Stimulated activated CD4-positive, alpha-beta T cell treated with anti-CD3 and anti-CD28 coated beads, Interleukin-1b, Interleukin-23, amount 100 ng/mL, for 4 hours (primary cell): ENCODE measurements at regions not wholly inside any gene's neighbourhood (a gene's known extent, or its start where the extent isn't known, plus 50 kb on each side); places are given as distances from the start of the nearest gene placed in this dataset.
"Not testable (repeated sequence)": the region's sequence is repeated elsewhere in the genome, so short reads cannot be mapped to it uniquely, and the experiment has no call there.

ENCODE experiments used
- DNase-seq, 2 donors: peaks; one replicate each; pipeline ENCODE4 v3.0.0-alpha.2; 2020; ENCODE audit warnings: low read depth in 2 of 2

- no peak for DNase-seq
Measured at GRCh38 chr22:47914481-47915097, 1152.1 kb downstream of the TBC1D22A start.

DNA sequence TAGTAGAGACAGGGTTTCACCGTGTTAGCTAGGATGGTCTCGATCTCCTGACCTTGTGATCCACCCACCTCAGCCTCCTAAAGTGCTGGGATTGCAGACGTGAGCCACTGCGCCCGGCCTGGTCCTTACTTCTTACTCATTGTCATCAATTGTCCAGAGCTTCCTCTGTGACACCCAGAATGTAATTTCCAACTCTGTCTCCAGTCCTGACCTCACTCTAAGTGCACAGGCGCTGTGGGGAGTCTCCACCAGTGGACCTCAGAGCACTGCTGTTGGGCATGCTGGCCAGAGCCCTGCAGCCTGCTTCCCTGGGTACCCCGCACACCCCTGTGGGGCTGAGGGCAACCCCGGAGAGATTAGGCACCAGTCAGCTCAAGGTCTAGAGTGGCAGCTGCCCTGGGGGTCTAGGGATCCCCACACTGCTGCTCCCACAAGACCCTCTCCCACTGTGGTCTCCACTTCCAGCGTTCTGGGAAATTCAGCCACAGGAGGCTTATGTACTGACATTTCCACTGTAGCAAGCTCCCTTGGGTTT is 1140.3 kb downstream of the TBC1D22A start:
- DNase-seq, result no peak

DNA sequence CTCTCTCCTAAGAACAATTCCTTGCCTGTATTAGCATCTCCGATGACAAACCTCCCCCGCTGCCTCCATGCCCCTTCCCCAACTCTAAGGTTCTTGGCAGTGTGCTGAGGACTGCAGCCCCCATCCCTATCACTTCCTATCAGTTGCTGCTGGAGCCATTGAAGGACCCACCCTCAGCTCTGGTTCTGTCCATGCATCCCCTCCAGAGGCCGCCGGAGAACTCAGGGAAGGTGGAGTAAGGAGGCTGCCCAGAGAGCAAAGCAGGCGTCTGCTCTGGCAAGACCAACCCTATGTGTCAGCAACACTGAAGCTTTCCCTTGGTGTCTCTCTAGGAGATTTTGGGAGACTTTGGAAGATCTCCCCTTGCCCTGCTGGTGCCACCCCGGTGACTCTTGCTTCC is 1139.5 kb downstream of the TBC1D22A start:
- DNase-seq, result no peak

DNA sequence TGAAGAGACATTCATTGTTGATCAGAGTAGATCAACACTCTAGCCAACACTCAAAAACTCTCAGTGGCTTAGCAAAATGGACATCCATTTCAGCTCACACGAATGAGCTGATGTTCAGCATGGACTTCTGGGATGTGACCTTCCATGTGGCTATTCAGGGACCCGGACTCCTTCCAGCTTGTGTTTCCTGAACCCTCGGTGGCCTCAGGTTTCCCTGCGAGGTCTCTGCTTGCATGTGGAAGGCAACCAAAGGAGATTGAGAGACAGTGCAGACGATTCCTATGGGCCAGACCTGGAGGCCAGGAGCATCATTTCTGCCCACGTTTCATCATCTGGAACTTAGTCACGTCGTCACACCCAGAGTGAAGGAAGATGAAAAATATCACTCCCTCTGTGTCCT is 1137.4 kb downstream of the TBC1D22A start:
- no peak for DNase-seq

DNA sequence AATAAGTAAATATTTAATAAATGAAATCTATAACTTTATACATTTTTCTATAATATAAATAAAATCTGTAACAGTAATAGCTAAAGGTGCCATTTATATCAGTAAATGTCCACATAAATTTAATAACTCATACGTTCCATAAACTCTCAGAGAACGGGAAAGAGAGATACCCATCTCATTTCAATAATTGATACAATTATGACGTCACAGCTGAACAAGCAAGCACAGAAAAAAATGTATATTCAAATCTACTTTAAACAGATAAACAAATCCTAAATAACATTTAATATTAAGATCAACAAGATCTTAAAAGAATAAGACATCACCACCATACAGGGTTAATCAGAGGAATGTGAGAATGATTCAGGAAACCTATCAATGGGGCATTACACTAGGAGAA is 1136.5 kb downstream of the TBC1D22A start:
- DNase-seq, result no peak

DNA sequence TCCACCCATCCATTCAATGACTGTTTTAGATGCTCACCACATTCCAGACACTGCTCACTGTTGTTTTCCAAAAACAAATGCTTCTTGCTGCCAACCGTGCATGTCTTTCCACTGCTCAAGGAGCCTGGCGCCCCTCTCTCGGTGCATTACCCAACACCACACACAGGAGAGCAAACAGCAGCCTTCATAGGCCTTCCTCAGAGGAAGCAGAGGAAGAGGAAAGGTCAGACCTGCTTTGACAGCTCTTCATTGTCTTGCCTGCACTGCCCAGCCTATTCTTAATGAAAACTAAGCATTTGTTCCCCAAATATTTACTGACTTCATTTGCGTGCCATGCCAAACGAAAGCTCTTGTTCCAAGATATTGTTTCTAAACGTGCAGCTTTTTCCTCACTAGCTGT is 1129.2 kb downstream of the TBC1D22A start:
- no peak for DNase-seq

GRCh38 chr22:47888817-47889216 is 1126.4 kb downstream of the TBC1D22A start:
- no peak for DNase-seq

- DNase-seq, result no peak
Measured at GRCh38 chr22:47884775-47885174, 1122.3 kb downstream of the TBC1D22A start.

- DNase-seq, result no peak
Measured at GRCh38 chr22:47884200-47884599, 1121.8 kb downstream of the TBC1D22A start.

DNA sequence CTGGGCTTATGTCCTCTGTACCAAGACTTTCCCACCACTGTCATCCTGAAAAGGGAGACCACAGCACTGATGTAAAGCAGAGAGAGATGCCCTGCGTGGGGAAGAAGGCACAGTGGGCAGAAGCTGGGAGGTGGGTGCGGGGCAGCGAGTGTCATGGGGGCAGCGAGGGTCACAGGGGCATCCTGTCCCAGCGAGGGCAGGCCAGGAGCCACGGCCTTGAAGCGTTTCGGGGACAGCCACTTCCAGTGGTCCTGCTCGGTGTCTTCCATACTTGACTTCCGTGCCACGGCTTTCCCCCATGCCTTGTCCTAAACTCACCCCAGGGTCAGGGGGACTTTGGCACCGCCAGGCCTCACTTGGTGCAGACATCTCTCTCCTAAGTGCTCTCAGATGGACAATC is 1121.3 kb downstream of the TBC1D22A start:
- DNase-seq, result no peak

DNA sequence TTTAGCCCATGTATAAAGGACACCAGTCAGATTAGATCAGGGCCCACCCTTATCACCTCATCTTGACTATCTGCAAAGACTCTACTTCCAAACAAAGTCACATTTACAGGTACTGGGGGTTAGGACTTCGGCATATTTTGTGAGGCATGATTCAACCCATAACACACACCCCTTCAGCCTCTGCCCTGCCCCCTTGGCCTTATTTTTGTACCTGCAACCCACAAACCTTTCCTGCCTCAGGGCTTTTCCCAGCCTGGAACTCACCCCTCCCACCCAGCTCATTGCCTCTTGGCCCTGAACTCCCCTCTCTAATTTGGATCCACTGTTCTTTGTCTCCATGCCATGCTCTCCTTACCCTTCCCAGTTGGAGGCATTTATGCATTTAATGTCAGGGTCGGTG is 1116.9 kb downstream of the TBC1D22A start:
- DNase-seq, result no peak

DNA sequence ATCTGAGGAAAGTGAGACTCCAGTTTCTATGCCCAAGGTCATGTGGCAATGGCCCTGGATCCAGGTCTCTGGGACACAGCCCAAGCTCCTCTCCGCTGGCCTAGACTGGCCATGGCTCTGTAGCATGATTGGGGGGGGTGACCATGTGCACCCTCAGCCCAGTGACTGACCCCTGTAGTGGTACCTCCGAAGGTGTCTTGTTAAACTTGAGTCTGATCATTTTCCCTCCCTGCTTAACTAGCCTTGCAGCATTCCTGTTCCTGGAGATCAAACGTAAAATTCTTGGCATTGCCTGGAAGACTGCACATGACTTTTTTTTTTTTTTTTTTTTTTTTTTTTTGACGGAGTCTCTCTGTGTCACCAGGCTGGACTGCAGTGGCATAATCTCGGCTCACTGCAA is 1116.0 kb downstream of the TBC1D22A start:
- no peak for DNase-seq

DNA sequence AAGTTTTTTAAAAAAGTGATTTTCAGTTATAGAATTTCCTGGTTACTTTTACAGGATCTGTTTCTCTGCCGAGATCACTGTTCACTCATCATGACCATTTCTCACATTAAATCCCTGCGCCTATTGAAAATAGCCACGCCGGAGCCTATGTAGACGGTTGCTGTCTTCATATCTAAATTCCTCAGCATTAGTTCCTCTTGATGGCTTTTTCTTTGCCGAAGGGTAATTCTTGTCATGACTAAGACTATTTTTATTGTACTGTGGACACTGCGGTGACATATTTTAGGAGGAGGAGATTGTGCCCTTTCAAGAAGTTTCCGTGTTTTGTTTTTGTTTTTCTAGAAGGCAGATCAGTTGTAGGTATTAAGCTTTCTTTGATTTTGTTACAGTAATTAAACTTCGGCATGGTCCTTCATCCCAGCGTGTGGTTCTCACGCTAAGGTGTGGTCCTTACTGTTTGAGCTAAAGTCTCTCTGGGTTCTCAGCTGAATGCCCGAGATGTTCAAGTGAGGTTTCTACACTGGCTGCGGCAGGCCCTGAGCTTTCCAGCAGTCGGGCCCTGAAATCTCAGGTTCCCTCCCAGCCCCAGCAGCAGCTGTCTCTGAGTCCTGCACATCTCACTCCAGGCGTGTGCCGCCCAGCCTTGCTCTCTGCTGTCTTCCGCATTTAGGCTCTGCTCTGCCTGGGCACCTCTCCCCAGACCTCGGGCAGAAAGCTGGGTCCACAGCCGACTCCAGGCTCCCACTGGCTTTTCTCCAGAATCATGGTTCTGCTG is 1110.5 kb downstream of the TBC1D22A start:
- no peak for DNase-seq

DNA sequence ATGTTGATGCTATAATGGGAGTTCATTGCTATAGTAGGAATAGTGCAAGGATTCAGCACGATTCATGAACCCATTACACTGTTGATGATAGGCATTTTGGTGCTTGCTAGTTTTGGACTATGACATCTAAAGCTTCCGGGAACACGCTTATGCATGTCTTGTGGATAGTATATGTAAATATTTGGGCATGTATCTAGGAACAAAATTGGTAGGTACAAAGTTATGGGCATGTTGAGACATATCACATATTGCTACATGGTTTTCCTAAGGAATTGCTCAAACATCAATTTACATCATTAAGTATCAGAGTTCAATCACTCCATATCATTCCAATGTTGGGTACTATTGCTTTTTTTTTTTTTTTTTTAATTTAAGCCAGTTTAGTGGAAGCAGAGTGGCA is 1103.2 kb downstream of the TBC1D22A start:
- DNase-seq, result no peak

GRCh38 chr22:47862394-47862793 is 1099.9 kb downstream of the TBC1D22A start:
- no peak for DNase-seq

DNA sequence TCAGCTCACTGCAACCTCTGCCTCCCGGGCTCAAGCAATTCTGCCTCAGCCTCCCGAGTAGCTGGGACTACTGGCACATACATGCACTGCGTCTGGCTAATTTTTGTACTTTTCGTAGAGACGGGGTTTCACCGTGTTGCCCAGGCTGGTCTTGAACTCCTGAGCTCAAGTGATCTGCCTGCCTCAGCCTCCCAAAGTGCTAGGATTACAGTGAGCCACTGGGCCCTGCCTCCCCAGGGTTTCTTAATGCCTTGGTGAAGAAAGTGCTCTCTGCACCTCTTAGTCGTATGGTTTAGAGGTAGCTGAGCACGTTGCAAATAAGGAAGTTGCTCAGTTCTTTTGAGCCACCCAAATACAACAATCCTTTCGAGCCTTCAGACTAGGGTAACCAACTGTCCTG is 1098.5 kb downstream of the TBC1D22A start:
- DNase-seq, result not testable (repeated sequence)

- DNase-seq, result no peak
Measured at GRCh38 chr22:47859881-47860525, 1097.6 kb downstream of the TBC1D22A start.

GRCh38 chr22:47858773-47859306 is 1096.4 kb downstream of the TBC1D22A start:
- DNase-seq, result no peak

DNA sequence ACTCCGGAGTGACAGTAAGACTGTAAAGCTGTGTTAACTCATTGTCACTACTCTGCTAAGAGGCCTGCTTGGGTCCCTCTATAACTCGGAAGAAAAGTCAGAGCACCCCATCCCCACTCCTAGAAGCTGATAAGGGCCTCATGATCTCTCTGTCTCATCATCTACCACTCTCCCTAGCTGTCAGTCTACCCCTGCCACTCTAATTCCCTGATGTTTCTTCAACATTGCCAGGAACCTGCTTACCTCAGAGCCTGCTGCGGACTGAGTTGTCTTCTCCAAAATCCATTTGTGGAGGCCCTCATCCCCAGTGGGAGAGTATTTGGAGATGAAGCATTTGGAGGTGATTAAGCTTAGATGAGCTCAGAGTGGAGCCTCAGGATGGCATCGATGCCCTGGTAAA is 1092.2 kb downstream of the TBC1D22A start:
- no peak for DNase-seq

DNA sequence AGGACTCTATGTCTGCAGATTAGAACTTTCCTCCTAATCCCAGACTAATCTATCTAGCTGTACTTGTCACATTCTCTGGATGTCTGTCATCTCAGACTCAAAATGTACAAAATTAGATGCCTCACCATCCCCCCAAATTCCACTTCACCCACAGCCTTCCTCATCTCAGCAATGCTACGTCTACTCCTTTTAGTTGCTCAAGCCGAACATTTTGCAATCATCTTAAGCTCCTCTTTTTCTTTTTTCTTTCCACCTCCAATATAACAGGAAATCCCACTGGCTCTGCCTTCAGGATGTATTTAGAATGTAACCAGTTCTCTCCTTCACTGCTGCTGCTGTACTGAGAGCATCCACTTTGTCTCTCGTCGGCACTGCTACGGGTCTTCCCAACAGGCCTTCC is 1091.8 kb downstream of the TBC1D22A start:
- no peak for DNase-seq

DNA sequence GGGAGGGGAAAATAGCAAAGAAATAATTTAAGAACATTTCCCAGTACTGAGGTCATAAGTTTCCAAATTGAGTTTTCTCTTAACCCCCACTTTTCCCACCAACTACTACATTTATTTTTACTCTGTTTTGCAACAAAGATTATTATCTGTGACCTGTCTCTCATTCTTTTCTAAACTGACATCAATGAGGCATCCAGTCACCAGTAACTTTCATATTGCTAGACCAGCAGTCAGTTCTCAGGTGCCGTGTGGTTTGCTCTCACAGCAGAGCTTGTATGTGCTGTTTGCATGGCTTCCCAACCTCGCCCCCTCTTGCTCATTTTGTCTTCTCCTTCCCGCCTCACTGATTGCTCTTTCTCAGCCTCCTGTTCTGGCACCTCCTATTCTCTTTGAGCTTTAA is 1091.3 kb downstream of the TBC1D22A start:
- DNase-seq, result no peak

- DNase-seq, result no peak
Measured at GRCh38 chr22:47851586-47851985, 1089.1 kb downstream of the TBC1D22A start.
